ENCODE measurements at regions not wholly inside any gene's neighbourhood (a gene's known extent, or its start where the extent isn't known, plus 50 kb on each side); places are given as distances from the start of the nearest gene placed in this dataset.

DNA sequence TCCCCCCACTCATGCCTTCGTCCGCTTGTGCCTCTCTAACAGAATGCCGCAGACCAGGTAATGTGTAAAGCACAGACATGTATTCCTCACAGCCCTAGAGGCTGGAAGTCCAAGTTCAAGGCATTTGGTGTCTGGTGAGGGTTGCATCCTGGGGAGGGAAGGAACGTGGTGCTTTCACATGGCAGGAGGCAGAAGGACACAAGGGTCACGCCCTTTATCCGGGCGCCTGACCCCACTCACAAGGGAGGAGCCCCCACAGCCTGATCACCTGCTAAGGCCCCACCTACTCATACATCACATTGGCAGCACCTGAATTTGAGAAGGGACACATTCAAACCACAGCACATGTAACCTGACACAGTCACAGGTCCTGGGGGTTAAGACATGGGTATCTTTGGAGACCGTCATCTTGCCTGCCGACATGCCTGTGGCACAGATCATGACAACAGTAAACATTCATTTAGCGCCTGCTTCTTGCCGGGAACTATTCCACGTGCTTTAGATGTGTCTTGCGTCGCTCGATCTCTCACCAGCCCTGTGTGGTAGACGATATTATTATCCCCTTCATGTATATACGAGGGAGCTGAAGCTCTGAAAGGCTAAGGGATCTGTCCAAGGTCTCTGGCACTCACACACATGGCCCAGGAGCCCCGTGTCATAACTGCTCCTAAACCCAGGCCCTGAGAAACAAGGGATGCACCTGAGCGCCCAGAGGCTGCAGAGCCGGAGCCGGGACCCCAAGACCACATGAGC is 235.6 kb downstream of the NPHP4 start (continued):
- TF ChIP-seq, protein P1, sequence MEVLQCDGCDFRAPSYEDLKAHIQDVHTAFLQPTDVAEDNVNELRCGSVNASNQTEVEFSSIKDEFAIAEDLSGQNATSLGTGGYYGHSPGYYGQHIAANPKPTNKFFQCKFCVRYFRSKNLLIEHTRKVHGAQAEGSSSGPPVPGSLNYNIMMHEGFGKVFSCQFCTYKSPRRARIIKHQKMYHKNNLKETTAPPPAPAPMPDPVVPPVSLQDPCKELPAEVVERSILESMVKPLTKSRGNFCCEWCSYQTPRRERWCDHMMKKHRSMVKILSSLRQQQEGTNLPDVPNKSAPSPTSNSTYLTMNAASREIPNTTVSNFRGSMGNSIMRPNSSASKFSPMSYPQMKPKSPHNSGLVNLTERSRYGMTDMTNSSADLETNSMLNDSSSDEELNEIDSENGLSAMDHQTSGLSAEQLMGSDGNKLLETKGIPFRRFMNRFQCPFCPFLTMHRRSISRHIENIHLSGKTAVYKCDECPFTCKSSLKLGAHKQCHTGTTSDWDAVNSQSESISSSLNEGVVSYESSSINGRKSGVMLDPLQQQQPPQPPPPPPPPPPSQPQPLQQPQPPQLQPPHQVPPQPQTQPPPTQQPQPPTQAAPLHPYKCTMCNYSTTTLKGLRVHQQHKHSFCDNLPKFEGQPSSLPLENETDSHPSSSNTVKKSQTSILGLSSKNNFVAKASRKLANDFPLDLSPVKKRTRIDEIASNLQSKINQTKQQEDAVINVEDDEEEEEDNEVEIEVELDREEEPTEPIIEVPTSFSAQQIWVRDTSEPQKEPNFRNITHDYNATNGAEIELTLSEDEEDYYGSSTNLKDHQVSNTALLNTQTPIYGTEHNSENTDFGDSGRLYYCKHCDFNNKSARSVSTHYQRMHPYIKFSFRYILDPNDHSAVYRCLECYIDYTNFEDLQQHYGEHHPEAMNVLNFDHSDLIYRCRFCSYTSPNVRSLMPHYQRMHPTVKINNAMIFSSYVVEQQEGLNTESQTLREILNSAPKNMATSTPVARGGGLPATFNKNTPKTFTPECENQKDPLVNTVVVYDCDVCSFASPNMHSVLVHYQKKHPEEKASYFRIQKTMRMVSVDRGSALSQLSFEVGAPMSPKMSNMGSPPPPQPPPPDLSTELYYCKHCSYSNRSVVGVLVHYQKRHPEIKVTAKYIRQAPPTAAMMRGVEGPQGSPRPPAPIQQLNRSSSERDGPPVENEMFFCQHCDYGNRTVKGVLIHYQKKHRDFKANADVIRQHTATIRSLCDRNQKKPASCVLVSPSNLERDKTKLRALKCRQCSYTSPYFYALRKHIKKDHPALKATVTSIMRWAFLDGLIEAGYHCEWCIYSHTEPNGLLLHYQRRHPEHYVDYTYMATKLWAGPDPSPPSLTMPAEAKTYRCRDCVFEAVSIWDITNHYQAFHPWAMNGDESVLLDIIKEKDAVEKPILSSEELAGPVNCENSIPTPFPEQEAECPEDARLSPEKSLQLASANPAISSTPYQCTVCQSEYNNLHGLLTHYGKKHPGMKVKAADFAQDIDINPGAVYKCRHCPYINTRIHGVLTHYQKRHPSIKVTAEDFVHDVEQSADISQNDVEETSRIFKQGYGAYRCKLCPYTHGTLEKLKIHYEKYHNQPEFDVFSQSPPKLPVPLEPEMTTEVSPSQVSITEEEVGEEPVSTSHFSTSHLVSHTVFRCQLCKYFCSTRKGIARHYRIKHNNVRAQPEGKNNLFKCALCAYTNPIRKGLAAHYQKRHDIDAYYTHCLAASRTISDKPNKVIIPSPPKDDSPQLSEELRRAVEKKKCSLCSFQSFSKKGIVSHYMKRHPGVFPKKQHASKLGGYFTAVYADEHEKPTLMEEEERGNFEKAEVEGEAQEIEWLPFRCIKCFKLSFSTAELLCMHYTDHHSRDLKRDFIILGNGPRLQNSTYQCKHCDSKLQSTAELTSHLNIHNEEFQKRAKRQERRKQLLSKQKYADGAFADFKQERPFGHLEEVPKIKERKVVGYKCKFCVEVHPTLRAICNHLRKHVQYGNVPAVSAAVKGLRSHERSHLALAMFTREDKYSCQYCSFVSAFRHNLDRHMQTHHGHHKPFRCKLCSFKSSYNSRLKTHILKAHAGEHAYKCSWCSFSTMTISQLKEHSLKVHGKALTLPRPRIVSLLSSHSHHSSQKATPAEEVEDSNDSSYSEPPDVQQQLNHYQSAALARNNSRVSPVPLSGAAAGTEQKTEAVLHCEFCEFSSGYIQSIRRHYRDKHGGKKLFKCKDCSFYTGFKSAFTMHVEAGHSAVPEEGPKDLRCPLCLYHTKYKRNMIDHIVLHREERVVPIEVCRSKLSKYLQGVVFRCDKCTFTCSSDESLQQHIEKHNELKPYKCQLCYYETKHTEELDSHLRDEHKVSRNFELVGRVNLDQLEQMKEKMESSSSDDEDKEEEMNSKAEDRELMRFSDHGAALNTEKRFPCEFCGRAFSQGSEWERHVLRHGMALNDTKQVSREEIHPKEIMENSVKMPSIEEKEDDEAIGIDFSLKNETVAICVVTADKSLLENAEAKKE (CRISPR knock-in tag; IDR thresholded peaks at IDR 0.05) = no peak
- TF ChIP-seq EZH2phosphoT487 (IDR thresholded peaks at IDR 0.05; ENCODE audit: unreplicated experiment) (no peak), JUNB (IDR thresholded peaks at IDR 0.05; ENCODE audit: unreplicated experiment) (no peak), STAT1 (IDR thresholded peaks at IDR 0.05; ENCODE audit: unreplicated experiment) (no peak), EZH2 (IDR thresholded peaks at IDR 0.05; ENCODE audit: low read depth, unreplicated experiment) (no peak), CREB1 (CRISPR knock-in tag; IDR thresholded peaks at IDR 0.05; ENCODE audit: low read depth) (no peak), ZNF331 (CRISPR knock-in tag; IDR thresholded peaks at IDR 0.05; ENCODE audit: low read depth) (no peak), ZNF114 (CRISPR knock-in tag; IDR thresholded peaks at IDR 0.05) (no peak), NANOG (IDR thresholded peaks at IDR 0.05; ENCODE audit: borderline replicate concordance) (no peak)
- TF ChIP-seq, protein P2, sequence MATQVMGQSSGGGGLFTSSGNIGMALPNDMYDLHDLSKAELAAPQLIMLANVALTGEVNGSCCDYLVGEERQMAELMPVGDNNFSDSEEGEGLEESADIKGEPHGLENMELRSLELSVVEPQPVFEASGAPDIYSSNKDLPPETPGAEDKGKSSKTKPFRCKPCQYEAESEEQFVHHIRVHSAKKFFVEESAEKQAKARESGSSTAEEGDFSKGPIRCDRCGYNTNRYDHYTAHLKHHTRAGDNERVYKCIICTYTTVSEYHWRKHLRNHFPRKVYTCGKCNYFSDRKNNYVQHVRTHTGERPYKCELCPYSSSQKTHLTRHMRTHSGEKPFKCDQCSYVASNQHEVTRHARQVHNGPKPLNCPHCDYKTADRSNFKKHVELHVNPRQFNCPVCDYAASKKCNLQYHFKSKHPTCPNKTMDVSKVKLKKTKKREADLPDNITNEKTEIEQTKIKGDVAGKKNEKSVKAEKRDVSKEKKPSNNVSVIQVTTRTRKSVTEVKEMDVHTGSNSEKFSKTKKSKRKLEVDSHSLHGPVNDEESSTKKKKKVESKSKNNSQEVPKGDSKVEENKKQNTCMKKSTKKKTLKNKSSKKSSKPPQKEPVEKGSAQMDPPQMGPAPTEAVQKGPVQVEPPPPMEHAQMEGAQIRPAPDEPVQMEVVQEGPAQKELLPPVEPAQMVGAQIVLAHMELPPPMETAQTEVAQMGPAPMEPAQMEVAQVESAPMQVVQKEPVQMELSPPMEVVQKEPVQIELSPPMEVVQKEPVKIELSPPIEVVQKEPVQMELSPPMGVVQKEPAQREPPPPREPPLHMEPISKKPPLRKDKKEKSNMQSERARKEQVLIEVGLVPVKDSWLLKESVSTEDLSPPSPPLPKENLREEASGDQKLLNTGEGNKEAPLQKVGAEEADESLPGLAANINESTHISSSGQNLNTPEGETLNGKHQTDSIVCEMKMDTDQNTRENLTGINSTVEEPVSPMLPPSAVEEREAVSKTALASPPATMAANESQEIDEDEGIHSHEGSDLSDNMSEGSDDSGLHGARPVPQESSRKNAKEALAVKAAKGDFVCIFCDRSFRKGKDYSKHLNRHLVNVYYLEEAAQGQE (IDR thresholded peaks at IDR 0.05; ENCODE audit: unreplicated experiment) = no peak
- TF ChIP-seq, protein P3, sequence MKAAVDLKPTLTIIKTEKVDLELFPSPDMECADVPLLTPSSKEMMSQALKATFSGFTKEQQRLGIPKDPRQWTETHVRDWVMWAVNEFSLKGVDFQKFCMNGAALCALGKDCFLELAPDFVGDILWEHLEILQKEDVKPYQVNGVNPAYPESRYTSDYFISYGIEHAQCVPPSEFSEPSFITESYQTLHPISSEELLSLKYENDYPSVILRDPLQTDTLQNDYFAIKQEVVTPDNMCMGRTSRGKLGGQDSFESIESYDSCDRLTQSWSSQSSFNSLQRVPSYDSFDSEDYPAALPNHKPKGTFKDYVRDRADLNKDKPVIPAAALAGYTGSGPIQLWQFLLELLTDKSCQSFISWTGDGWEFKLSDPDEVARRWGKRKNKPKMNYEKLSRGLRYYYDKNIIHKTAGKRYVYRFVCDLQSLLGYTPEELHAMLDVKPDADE (IDR thresholded peaks at IDR 0.05) = no peak
